ENCODE measurements at regions not wholly inside any gene's neighbourhood (a gene's known extent, or its start where the extent isn't known, plus 50 kb on each side); places are given as distances from the start of the nearest gene placed in this dataset.

GRCh38 chr2:8524823-8525222 is 157.0 kb upstream of the ID2 start:
- TF ChIP-seq CTCF (IDR thresholded peaks at IDR 0.05) = no peak
- TF ChIP-seq POLR2A (IDR thresholded peaks at IDR 0.05) = no peak
